Right atrium auricular region (tissue), 2 donors: ENCODE measurements at regions not wholly inside any gene's neighbourhood (a gene's known extent, or its start where the extent isn't known, plus 50 kb on each side); places are given as distances from the start of the nearest gene placed in this dataset.

ENCODE experiments used
- DNase-seq: peaks from one replicate; pipeline ENCODE4 v3.0.0-alpha.2; 2019; ENCODE audit warnings: low spot score
- H3K27ac ChIP-seq, 2 donors: fragments of 200-600 bp; sonication (generic); 1 replicate in 1 of 2; 2 replicates in 1 of 2; pipeline ENCODE4 v1.5.1; 2016 to 2019
- H3K27me3 ChIP-seq, 2 donors: fragments of 200-600 bp; sonication (generic); one replicate each; pipeline versions ENCODE4 v1.5.1 to v1.6.0; 2017 to 2019
- H3K36me3 ChIP-seq: fragments of 200-600 bp; sonication (generic); one replicate; pipeline ENCODE4 v1.5.1; 2016
- H3K4me1 ChIP-seq, 2 donors: fragments of 200-600 bp; sonication (generic); one replicate each; pipeline versions ENCODE4 v1.5.1 to v1.6.0; 2017 to 2019
- H3K4me3 ChIP-seq, 2 donors: fragments of 200-600 bp; sonication (generic); 1 replicate in 1 of 2; 2 replicates in 1 of 2; pipeline ENCODE4 v1.5.1; 2017 to 2019; ENCODE audit warnings: mild to moderate bottlenecking in 1 of 2, moderate library complexity in 1 of 2
- H3K9me3 ChIP-seq, 2 donors: fragments of 200-600 bp; sonication (generic); one replicate each; pipeline ENCODE4 v1.5.1; 2019
- CTCF ChIP-seq, 2 donors: fragments of 200-600 bp; sonication (generic); IDR thresholded peaks; one replicate each; pipeline ENCODE4 v1.5.1; 2019; ENCODE audit warnings: antibody characterized with exemption in 2 of 2

DNA sequence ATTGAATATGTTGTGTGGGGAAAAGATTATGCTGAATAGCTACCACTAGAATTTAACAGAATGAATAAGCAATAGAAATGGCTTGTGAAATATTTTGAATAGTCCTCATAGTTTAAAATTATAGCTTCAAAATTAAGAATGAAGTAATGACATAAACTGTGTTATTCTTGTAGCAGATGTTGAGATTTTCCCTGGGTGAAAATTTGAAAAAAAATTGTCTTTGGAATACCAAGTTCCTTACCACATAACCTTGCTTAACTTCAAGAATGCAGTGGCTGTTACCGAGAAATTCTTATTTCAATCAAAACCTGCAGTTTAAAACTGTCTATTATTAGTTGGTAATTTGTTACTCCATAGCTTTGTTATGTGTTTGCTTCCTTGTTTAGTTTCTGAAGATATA, 1268.6 kb downstream of the RAPGEF2 start:
- TF ChIP-seq CTCF (IDR thresholded peaks at IDR 0.05), result no peak
- Histone ChIP-seq H3K4me3 (no peak overlapping the region), H3K36me3 (no peaks in the 10 kb centered on the region), H3K9me3 (no peaks in the 10 kb centered on the region), H3K27me3 (no peaks in the 10 kb centered on the region), H3K27ac (no peak overlapping the region), H3K4me1 (no peaks in the 10 kb centered on the region)
- no peak for DNase-seq

DNA sequence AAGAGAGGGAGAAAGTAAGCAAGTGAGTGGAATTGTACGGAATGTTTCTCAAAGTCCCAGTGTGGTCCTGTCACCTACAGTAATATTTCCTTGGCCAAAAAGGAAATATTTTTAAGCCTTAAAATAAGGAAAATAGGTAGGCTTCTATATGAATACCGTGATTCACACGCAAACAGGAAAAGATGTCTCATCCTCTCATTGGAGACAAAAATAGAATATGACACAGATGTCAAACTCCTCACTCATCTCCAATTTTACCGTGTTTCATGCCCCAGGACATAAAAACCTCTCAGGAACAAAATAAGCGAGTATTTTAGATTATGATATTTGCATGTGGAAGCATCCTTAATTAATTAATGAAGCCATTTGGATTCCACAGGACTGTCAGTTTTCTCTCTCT, 1269.5 kb downstream of the RAPGEF2 start:
- no peak for TF ChIP-seq CTCF (IDR thresholded peaks at IDR 0.05)
- H3K27ac ChIP-seq, result no peak overlapping the region
- H3K36me3 ChIP-seq, result no peaks in the 10 kb centered on the region
- DNase-seq, result no peak
- H3K27me3 ChIP-seq, result no peaks in the 10 kb centered on the region
- H3K4me3 ChIP-seq, result no peak overlapping the region
- no peaks in the 10 kb centered on the region for H3K4me1 ChIP-seq
- no peaks in the 10 kb centered on the region for H3K9me3 ChIP-seq

GRCh38 chr4:160373911-160374310, 1271.0 kb downstream of the RAPGEF2 start:
- H3K4me1 ChIP-seq, result no peaks in the 10 kb centered on the region
- no peak for TF ChIP-seq CTCF (IDR thresholded peaks at IDR 0.05)
- H3K4me3 ChIP-seq, result no peak overlapping the region
- no peaks in the 10 kb centered on the region for H3K9me3 ChIP-seq
- DNase-seq, result no peak
- no peaks in the 10 kb centered on the region for H3K27me3 ChIP-seq
- H3K27ac ChIP-seq, result no peak overlapping the region
- H3K36me3 ChIP-seq, result no peaks in the 10 kb centered on the region

DNA sequence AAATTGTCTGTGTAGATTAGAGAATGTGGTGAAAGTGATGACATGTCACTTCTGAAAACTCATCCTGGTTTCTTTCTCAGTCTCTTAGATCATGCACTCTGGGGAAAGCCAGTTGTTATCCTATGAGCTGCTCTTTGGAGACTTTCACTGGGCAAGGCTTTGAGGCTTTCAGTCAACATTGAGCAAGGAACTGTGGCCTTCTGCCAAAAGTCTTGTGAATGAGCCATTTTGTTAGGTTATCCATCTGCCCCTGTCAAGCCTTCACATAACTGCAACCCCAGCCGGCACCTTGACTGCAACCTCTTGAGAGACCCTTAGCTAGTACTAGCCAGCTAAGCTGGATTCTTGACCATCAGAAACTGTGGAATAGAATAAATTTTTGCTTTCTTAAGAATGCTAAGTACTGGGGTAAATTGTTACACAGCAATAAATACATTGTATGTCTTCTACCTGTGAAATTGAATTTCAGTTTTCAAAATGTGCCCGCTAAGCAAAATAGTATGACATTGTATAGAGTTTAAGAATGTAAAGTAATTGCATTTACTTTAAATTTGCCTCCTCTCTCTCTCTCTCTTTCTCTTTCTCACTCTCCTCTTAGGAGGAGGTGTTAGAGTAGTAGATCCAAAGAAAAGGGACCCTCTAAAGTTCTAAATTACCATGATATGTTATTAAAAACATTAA, 1273.0 kb downstream of the RAPGEF2 start:
- no peak overlapping the region for H3K27ac ChIP-seq
- no peaks in the 10 kb centered on the region for H3K27me3 ChIP-seq
- no peaks in the 10 kb centered on the region for H3K4me1 ChIP-seq
- no peaks in the 10 kb centered on the region for H3K9me3 ChIP-seq
- TF ChIP-seq CTCF (IDR thresholded peaks at IDR 0.05), result no peak
- H3K36me3 ChIP-seq, result no peaks in the 10 kb centered on the region
- no peak overlapping the region for H3K4me3 ChIP-seq
- no peak for DNase-seq

DNA sequence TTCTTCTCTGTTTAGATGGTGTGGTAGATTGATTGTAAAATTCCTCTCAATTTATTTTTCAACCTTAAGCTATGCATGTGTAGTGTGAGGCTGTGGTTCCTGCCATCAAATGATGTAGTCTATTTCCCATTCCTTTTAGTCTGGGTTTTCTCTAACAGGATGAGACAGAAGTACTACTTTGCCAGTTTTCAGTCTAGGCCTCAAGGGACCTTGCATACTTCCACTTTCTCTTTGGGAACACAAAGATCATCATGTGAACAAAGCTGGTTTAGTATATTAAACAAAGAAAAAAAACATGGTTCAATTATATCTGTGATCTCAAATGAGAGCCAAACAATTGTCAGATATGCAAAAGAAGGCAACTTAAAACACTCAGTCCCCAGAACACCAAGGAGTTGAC, 1284.0 kb downstream of the RAPGEF2 start:
- no peak for DNase-seq
- Histone ChIP-seq H3K9me3 (no peaks in the 10 kb centered on the region), H3K27me3 (no peaks in the 10 kb centered on the region), H3K36me3 (no peaks in the 10 kb centered on the region), H3K4me1 (no peaks in the 10 kb centered on the region), H3K27ac (no peak overlapping the region), H3K4me3 (no peak overlapping the region)
- no peak for TF ChIP-seq CTCF (IDR thresholded peaks at IDR 0.05)

GRCh38 chr4:160399826-160400225, 1296.9 kb downstream of the RAPGEF2 start:
- Histone ChIP-seq H3K27ac (no peak overlapping the region), H3K27me3 (no peaks in the 10 kb centered on the region), H3K36me3 (no peaks in the 10 kb centered on the region), H3K4me3 (no peak overlapping the region), H3K9me3 (no peaks in the 10 kb centered on the region), H3K4me1 (no peaks in the 10 kb centered on the region)
- no peak for TF ChIP-seq CTCF (IDR thresholded peaks at IDR 0.05)
- no peak for DNase-seq
